ENCODE measurements at regions not wholly inside any gene's neighbourhood (a gene's known extent, or its start where the extent isn't known, plus 50 kb on each side); places are given as distances from the start of the nearest gene placed in this dataset.
A peak's percentile ranks its signal among the peaks of the same experiment; 100 is the strongest.

GRCh38 chr4:129344058-129344457, 248.1 kb downstream of the C4orf33 start:
- H3K9me3 ChIP-seq, result no peaks in the 10 kb centered on the region
- H3K4me1 ChIP-seq, result peaks cover 0 to 5% of the 10 kb centered on the region in 2 donors
- no peaks in the 10 kb centered on the region for H3K36me3 ChIP-seq
- H3K4me3 ChIP-seq, result no peak overlapping the region
- intact Hi-C loops (cut with DNase I; ENCODE audit: low total_unique reads), result no loop called here
- H3K27ac ChIP-seq, result no peak overlapping the region
- TF ChIP-seq, protein P1, sequence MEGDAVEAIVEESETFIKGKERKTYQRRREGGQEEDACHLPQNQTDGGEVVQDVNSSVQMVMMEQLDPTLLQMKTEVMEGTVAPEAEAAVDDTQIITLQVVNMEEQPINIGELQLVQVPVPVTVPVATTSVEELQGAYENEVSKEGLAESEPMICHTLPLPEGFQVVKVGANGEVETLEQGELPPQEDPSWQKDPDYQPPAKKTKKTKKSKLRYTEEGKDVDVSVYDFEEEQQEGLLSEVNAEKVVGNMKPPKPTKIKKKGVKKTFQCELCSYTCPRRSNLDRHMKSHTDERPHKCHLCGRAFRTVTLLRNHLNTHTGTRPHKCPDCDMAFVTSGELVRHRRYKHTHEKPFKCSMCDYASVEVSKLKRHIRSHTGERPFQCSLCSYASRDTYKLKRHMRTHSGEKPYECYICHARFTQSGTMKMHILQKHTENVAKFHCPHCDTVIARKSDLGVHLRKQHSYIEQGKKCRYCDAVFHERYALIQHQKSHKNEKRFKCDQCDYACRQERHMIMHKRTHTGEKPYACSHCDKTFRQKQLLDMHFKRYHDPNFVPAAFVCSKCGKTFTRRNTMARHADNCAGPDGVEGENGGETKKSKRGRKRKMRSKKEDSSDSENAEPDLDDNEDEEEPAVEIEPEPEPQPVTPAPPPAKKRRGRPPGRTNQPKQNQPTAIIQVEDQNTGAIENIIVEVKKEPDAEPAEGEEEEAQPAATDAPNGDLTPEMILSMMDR (IDR thresholded peaks at IDR 0.05), result peak in 2 of 3 donors; percentile 31 to 49
- no peak for TF ChIP-seq POLR2AphosphoS5 (IDR thresholded peaks at IDR 0.05)
- no peak for DNase-seq (ENCODE audit: low spot score in 2 of 2)
- no peaks in the 10 kb centered on the region for H3K27me3 ChIP-seq

DNA sequence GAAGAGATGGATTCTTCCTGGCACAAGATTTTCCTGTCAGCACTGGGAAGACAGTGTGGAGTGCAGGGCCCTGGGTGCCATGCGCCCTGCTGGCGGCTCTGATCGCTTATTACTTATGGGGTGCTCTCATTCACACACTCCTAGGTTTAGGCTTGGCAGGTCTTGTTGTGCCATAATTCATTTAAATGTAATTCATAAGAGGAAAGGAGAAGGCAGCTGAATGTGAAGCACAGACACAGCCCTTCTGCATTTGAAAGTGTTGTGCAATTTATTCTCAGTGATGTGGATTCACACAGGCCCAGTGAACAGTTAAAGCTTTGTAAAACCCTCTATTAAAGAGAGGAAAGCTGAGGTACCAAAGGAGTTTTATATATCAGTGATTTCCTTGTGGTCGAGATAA, 249.7 kb downstream of the C4orf33 start:
- Histone ChIP-seq H3K4me3 (no peak overlapping the region), H3K27me3 (no peaks in the 10 kb centered on the region), H3K9me3 (no peaks in the 10 kb centered on the region), H3K36me3 (no peaks in the 10 kb centered on the region), H3K4me1 (peaks cover 0 to 5% of the 10 kb centered on the region in 2 donors), H3K27ac (no peak overlapping the region)
- no peak for DNase-seq (ENCODE audit: low spot score in 2 of 2)
- TF ChIP-seq POLR2AphosphoS5 (IDR thresholded peaks at IDR 0.05) (no peak), POLR2A (IDR thresholded peaks at IDR 0.05) (no peak)
- TF ChIP-seq, protein P1 (IDR thresholded peaks at IDR 0.05), result no peak
- intact Hi-C loops (cut with DNase I; ENCODE audit: low total_unique reads), result no loop called here

GRCh38 chr4:129346036-129346435, 250.1 kb downstream of the C4orf33 start:
- intact Hi-C loops (cut with DNase I; ENCODE audit: low total_unique reads), result no loop called here
- no peak for DNase-seq (ENCODE audit: low spot score in 2 of 2)
- Histone ChIP-seq H3K4me1 (peaks cover 0 to 5% of the 10 kb centered on the region in 2 donors), H3K9me3 (no peaks in the 10 kb centered on the region), H3K4me3 (no peak overlapping the region), H3K27me3 (no peaks in the 10 kb centered on the region), H3K27ac (no peak overlapping the region), H3K36me3 (no peaks in the 10 kb centered on the region)
- no peak for TF ChIP-seq POLR2AphosphoS5 (IDR thresholded peaks at IDR 0.05)
- TF ChIP-seq, protein P1 (IDR thresholded peaks at IDR 0.05), result no peak
- TF ChIP-seq POLR2A (IDR thresholded peaks at IDR 0.05), result no peak

- no peak for DNase-seq (ENCODE audit: low spot score in 2 of 2)
- Histone ChIP-seq H3K4me3 (no peak overlapping the region), H3K36me3 (no peaks in the 10 kb centered on the region), H3K9me3 (no peaks in the 10 kb centered on the region), H3K4me1 (peaks cover 0 to under 1% of the 10 kb centered on the region in 2 donors), H3K27ac (no peak overlapping the region), H3K27me3 (no peaks in the 10 kb centered on the region)
- TF ChIP-seq POLR2A (IDR thresholded peaks at IDR 0.05) (no peak), POLR2AphosphoS5 (IDR thresholded peaks at IDR 0.05) (no peak)
- TF ChIP-seq, protein P1 (IDR thresholded peaks at IDR 0.05), result no peak
- intact Hi-C loops (cut with DNase I; ENCODE audit: low total_unique reads), result no loop called here
Measured at GRCh38 chr4:129346734-129347133, 250.8 kb downstream of the C4orf33 start.

GRCh38 chr4:129350834-129351721, 255.1 kb downstream of the C4orf33 start:
- Histone ChIP-seq H3K4me1 (no peaks in the 10 kb centered on the region), H3K36me3 (no peaks in the 10 kb centered on the region), H3K4me3 (no peak overlapping the region), H3K27me3 (no peaks in the 10 kb centered on the region), H3K27ac (no peak overlapping the region), H3K9me3 (no peaks in the 10 kb centered on the region)
- DNase-seq (ENCODE audit: low spot score in 2 of 2), result peak in 1 of 2 donors; percentile 17
- intact Hi-C loops (cut with DNase I; ENCODE audit: low total_unique reads), result no loop called here
- no peak for TF ChIP-seq POLR2A (IDR thresholded peaks at IDR 0.05)
- TF ChIP-seq POLR2AphosphoS5 (IDR thresholded peaks at IDR 0.05), result no peak
